GM19438 (cell line): ENCODE measurements at regions not wholly inside any gene's neighbourhood (a gene's known extent, or its start where the extent isn't known, plus 50 kb on each side); places are given as distances from the start of the nearest gene placed in this dataset.
"Not testable (repeated sequence)": the region's sequence is repeated elsewhere in the genome, so short reads cannot be mapped to it uniquely, and the experiment has no call there.

ENCODE experiments used
- ATAC-seq: cut with Tn5 transposase; IDR thresholded peaks from one replicate; pipeline ENCODE4 v1.9.1; 2021; ENCODE audit warnings: low read depth; ENCODE audit not compliant: unreplicated experiment

- no peak for ATAC-seq
Observed at GRCh38 chr7:15838265-15838664, 151.8 kb upstream of the MEOX2 start.

GRCh38 chr7:15837306-15837950 is 150.9 kb upstream of the MEOX2 start:
- no peak for ATAC-seq

GRCh38 chr7:15836651-15837050 is 150.2 kb upstream of the MEOX2 start:
- ATAC-seq = no peak

DNA sequence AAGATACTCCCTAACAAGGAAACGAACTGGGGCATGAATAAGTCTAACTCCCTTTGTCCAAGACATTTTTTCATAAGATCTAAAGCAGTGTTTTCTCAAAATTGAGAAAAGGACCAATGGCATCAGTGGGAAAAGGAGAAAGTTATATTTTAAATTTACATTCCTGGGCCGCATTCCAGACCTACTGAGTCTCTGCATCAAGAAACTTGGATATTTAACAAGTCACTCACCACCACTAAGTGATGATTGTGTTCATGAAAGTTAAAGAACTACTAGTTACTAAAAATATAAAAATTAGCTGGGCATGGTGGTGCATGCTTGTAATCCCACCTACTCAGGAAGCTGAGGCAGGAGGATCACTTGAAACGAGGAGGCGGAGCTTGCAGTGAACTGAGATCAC is 149.6 kb upstream of the MEOX2 start:
- ATAC-seq = no peak

DNA sequence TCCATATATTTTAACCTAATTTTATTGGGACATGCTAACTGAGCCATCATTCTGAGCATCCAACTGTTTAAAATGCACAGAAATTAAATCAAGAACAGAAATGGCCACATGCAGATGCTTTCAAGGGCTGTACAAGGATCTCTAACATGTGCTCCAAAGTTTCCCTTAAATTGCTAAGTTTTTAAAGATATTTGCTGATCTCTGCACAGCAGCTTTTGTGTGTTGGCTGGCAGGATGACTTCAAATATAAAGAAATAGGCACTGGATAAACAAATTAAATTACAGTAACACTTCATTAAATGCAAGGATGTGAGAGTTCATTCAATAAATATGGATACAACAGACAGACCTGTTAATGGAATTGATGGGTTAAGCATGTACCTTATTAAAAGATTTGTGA is 148.0 kb upstream of the MEOX2 start:
- no peak for ATAC-seq

DNA sequence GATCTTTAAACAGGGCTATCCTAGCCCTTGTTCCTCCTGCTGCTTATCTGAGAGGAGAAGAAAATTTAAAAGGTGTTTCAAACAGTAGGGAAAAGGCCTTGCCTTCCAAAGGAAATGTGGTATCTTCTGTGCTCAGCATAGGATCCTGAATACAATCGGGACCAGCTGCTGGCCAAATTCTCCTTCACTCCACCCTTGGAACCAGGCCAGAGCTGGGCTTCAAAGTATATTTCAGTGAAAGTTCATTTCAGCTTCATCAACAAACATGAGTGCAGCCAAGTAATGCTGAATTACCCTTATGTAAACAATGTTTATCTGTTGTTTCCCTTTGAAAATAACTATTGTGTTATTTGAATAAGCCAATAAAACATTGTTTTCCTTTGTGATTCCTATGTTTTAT is 146.5 kb upstream of the MEOX2 start:
- ATAC-seq = no peak

DNA sequence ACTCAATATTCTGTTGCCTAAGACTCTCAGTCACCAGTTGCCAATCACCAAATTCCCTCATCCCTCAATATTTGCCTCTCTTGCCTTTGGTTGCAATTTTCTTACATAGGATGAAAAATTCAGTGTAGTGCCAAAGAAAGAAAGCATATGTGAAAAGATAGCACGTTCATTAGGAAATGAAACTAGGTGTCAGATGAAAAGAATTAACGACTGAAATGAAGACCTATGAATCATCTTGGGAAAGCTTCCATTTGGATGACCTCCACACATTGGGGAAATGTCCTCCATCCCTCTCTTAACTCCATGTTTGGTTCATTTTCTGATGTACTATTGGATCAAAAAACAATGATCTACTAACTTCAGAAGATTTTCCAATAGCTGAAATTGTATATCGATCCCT is 145.1 kb upstream of the MEOX2 start:
- no peak for ATAC-seq

DNA sequence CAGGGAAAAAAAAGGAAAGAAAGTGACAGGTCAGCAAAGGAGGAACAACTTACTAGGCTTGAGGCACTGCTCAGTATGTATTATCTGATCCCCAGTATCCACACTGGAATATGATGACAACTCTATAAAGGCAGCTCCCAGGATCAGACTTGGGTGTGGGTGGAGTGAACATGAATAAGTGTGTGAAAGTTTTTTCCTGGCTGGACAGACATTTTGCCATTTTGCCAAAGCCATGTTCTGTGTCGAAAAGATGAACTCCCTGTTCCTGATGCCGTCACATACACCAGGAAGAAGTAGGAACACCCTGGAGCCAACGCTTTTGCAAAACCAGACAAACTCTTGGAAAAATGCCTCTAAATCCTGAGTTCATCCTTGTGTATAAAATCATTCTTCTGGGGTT is 143.2 kb upstream of the MEOX2 start:
- ATAC-seq = no peak

GRCh38 chr7:15828881-15829280 is 142.4 kb upstream of the MEOX2 start:
- ATAC-seq = no peak

DNA sequence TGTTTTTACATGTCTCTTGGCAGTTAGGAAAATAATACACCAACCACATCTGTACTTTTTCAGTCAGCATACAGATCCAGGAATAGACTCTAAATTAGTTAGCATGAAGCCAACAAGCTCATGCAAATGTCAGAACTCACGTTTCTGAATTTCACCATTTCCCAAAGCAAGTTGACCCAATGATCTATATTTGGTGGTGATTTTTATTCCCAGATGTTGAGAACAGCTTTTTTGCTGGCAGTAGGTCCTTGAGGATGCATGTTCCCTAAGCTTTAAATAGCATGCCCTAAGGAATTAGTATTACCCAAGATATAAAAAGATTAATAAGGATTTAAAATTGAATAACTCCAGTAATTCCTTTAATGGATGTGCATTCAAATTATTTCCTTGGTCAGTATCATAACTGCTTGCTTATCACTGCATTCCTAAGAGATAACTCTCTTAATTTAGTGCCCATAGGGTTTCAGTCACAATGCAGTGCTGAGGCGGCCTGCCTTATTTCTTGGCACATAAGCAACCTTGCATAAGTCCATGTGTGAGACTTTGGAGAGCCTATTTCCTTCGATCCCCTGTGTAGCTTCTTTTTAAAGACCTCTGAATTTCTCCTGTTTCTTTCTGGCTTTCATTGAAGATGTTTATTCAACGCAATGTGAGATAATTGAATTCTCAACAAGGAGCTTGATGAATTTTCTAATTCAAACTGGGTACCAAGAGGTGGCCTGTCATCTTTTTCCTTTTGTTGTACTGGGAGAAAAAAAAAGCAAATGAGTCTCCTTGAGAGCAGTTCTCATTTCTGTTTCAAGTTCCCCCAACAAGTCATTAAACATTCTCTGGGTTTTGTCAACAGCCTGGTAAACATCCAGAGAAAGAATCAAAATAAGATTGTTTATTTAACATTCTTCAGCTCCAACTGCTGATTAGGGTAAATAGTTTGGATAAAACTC is 135.3 kb upstream of the MEOX2 start:
- no peak for ATAC-seq

- ATAC-seq = no peak
Observed at GRCh38 chr7:15820319-15820718, 133.8 kb upstream of the MEOX2 start.

DNA sequence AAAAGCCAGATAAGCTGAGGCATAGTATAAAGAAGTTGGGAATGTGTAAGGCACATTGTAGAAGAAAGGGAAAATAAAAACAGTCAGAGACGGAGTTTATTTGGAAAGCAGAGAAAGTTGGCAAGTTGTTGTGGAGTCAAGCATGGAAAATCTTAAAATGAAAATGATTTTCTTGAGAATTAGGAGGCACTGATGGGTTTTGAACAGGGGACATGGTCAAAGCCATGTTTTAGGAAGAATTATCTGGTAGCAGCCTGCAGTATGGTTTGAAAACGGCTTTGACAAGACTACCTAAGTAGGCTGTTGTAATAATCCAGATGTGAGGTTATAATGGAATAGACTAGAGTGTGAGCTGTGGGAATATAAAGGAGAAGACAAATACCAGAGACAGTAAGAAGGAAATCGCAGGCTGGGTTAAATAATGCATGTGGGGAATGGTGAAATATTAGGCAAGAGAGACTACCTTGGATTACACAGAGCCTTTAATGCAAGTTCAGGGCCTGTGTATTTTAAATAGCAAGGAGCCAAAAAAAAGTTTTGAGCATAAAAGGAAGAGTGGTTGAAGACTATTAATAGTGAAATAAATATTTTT is 130.4 kb upstream of the MEOX2 start:
- ATAC-seq = no peak

DNA sequence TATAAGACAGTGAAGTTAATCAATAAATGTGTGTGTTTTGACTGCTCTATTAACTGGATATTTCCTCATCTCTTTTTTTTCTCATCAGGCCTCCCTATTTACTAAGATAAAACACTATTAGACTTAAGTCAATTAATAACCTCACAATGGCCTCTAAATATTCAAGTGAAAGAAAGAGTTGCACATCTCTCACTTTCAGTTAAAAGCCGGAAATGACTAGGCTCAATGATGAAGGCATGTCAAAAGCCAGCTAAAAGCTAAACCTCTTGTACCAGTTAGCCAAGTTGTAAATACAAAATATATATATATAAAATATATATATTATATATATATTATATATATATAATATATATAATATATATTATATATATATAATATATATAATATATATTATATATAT is 127.0 kb upstream of the MEOX2 start:
- ATAC-seq = no peak

DNA sequence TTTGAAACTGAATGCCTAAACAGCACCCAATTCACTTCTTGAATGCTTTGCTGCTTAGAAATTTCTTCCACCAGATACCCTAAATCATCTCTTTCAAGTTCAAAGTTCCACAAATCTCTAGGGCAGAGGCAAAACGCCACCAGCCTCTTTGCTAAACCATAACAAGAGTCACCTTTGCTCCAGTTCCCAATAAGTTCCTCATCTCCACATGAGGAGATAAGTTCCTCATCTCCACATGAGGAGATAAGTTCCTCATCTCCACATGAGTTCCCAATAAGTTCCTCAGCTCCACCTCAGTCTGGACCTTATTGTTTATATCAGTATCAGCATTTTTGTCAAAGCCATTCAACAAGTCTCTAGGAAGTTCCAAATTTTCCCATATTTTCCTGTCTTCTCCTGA is 123.9 kb upstream of the MEOX2 start:
- ATAC-seq = not testable (repeated sequence)

GRCh38 chr7:15809936-15810335 is 123.5 kb upstream of the MEOX2 start:
- ATAC-seq = not testable (repeated sequence)

GRCh38 chr7:15805891-15806290 is 119.4 kb upstream of the MEOX2 start:
- no peak for ATAC-seq

GRCh38 chr7:15802425-15802824 is 115.9 kb upstream of the MEOX2 start:
- ATAC-seq = no peak

- ATAC-seq = no peak
Observed at GRCh38 chr7:15801551-15801950, 115.1 kb upstream of the MEOX2 start.

- ATAC-seq = no peak
Observed at GRCh38 chr7:15801041-15801440, 114.6 kb upstream of the MEOX2 start.

DNA sequence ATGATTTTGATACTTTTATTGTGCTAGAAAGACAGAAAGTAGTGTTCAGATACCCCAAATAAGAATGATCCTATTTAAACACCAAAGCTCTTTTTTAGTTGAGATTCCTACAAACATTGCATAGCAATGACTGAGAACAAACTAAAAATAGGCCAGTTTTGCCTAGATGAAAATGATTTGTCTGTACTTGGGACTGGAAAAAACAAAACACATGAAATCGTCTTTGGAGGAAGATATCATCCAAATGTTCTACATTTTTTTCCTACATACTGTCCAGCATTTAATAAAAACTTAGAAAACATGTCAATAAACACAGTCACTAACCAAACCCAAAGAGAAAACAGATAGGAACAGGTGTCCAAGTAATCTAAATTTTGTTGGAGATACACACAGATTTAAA is 111.6 kb upstream of the MEOX2 start:
- ATAC-seq = no peak

DNA sequence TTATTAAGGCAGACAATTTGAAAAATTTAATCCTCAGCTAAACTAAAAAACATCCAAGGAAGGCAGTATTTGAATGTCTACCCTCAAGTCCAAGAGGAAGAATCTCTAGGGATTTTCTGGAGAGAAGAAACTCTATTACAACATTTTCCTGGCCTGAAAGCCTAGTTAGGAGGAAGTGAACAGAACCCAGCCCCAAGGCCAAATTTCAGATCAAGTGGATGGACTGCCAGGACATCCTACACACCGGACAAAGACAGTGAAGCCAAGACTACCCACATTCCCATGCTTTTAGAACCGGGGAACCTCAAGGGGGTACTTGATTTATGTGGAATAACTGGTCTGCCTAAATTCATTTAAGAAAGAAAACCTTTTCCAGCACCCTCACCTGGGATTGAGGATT is 108.9 kb upstream of the MEOX2 start:
- no peak for ATAC-seq

- no peak for ATAC-seq
Observed at GRCh38 chr7:15794801-15795200, 108.3 kb upstream of the MEOX2 start.
